HG03469 (cell line): ENCODE measurements at regions not wholly inside any gene's neighbourhood (a gene's known extent, or its start where the extent isn't known, plus 50 kb on each side); places are given as distances from the start of the nearest gene placed in this dataset.

ENCODE experiments used
- ATAC-seq: cut with Tn5 transposase; IDR thresholded peaks from one replicate; pipeline ENCODE4 v1.9.1; 2021; ENCODE audit warnings: mild to moderate bottlenecking, moderate library complexity, moderate number of reproducible peaks; ENCODE audit not compliant: unreplicated experiment

GRCh38 chr5:88964831-88965230 lies 81.8 kb upstream of the MEF2C start:
- no peak for ATAC-seq

GRCh38 chr5:88957013-88957412 lies 74.0 kb upstream of the MEF2C start:
- ATAC-seq: no peak

GRCh38 chr5:88956416-88956815 lies 73.4 kb upstream of the MEF2C start:
- ATAC-seq: no peak

- ATAC-seq: no peak
Measured at GRCh38 chr5:88955403-88955802, 72.4 kb upstream of the MEF2C start.

GRCh38 chr5:88954511-88954910 lies 71.5 kb upstream of the MEF2C start:
- no peak for ATAC-seq

GRCh38 chr5:88952996-88953643 lies 70.1 kb upstream of the MEF2C start:
- ATAC-seq: no peak

- no peak for ATAC-seq
Measured at GRCh38 chr5:88952344-88952743, 69.4 kb upstream of the MEF2C start.

- ATAC-seq: no peak
Measured at GRCh38 chr5:88951457-88951856, 68.5 kb upstream of the MEF2C start.

- no peak for ATAC-seq
Measured at GRCh38 chr5:88948746-88949600, 66.0 kb upstream of the MEF2C start.

GRCh38 chr5:88944751-88945531 lies 62.0 kb upstream of the MEF2C start:
- ATAC-seq: no peak

- no peak for ATAC-seq
Measured at GRCh38 chr5:88941581-88941980, 58.6 kb upstream of the MEF2C start.

GRCh38 chr5:88940713-88941112 lies 57.7 kb upstream of the MEF2C start:
- peak; percentile 79 for ATAC-seq

- ATAC-seq: no peak
Measured at GRCh38 chr5:88939300-88939699, 56.3 kb upstream of the MEF2C start.

GRCh38 chr5:88938488-88938887 lies 55.5 kb upstream of the MEF2C start:
- ATAC-seq: no peak

GRCh38 chr5:88937406-88937805 lies 54.4 kb upstream of the MEF2C start:
- no peak for ATAC-seq

GRCh38 chr5:88934439-88934838 lies 51.5 kb upstream of the MEF2C start:
- no peak for ATAC-seq
